DOHH2 (cell line): ENCODE measurements at regions not wholly inside any gene's neighbourhood (a gene's known extent, or its start where the extent isn't known, plus 50 kb on each side); places are given as distances from the start of the nearest gene placed in this dataset.

Source experiments
- H3F3A ChIP-seq: fragments of 200-600 bp; sonication (generic), shearing (Covaris generic); 2 replicates; pipeline ENCODE4 v1.6.0; 2016; ENCODE audit warnings: antibody characterized with exemption, mild to moderate bottlenecking; ENCODE audit not compliant: control insufficient read depth, insufficient read depth
- H3K27ac ChIP-seq: fragments of 200-600 bp; sonication (generic); 2 replicates; pipeline ENCODE4 v1.5.1; 2014; ENCODE audit warnings: low read depth, mild to moderate bottlenecking, low read length, moderate library complexity
- H3K27me3 ChIP-seq: fragments of 200-600 bp; sonication (generic); 2 replicates; pipeline ENCODE4 v1.6.1; 2014; ENCODE audit warnings: mild to moderate bottlenecking, low read length, mixed read lengths; ENCODE audit not compliant: control insufficient read depth
- H3K36me3 ChIP-seq: fragments of 200-600 bp; sonication (generic); 2 replicates; pipeline ENCODE4 v1.6.1; 2014; ENCODE audit warnings: mild to moderate bottlenecking, low read length, moderate library complexity, mixed read lengths; ENCODE audit not compliant: control insufficient read depth
- H3K4me1 ChIP-seq: fragments of 200-600 bp; sonication (generic); 2 replicates; pipeline ENCODE4 v1.6.1; 2014; ENCODE audit warnings: mild to moderate bottlenecking, low read length, mixed read lengths; ENCODE audit not compliant: control insufficient read depth
- H3K4me2 ChIP-seq: fragments of 200-600 bp; sonication (generic); 2 replicates; pipeline ENCODE4 v1.6.0; 2014; ENCODE audit warnings: mild to moderate bottlenecking, low read length, moderate library complexity
- H3K4me3 ChIP-seq: fragments of 200-600 bp; sonication (generic); 2 replicates; pipeline ENCODE4 v1.5.1; 2014; ENCODE audit warnings: mild to moderate bottlenecking, low read length, mixed read lengths
- H3K79me2 ChIP-seq: fragments of 200-600 bp; sonication (generic); 2 replicates; pipeline ENCODE4 v1.6.1; 2014; ENCODE audit warnings: mild to moderate bottlenecking, low read length, mixed read lengths; ENCODE audit not compliant: control insufficient read depth
- H3K9me2 ChIP-seq: fragments of 200-600 bp; sonication (generic); replicated peaks from 2 replicates; pipeline ENCODE4 v1.6.1; 2014; ENCODE audit warnings: mild to moderate bottlenecking, low read length, mixed read lengths; ENCODE audit not compliant: control insufficient read depth
- H3K9me3 ChIP-seq: fragments of 200-600 bp; sonication (generic); 2 replicates; pipeline ENCODE4 v1.6.1; 2014; ENCODE audit warnings: antibody characterized with exemption, low read length, mixed read lengths; ENCODE audit not compliant: control insufficient read depth, insufficient read depth
- H4K20me1 ChIP-seq: fragments of 200-600 bp; sonication (generic); 2 replicates; pipeline ENCODE4 v1.6.0; 2014; ENCODE audit warnings: low read depth, mild to moderate bottlenecking, antibody characterized with exemption, low read length, moderate library complexity; ENCODE audit not compliant: control insufficient read depth, insufficient read depth
- EZH2phosphoT487 ChIP-seq: fragments of 200-600 bp; sonication (generic); IDR thresholded peaks from 2 replicates; pipeline ENCODE4 v1.6.1; 2017; ENCODE audit warnings: borderline replicate concordance, mild to moderate bottlenecking, antibody characterized with exemption, low read length, moderate library complexity, mixed read lengths
- TF ChIP-seq, protein P1 (sequence below): fragments of 200-600 bp; sonication (generic); IDR thresholded peaks from one replicate; pipeline ENCODE4 v1.5.1; 2014; ENCODE audit warnings: antibody characterized with exemption, mild to moderate bottlenecking, low read depth, low read length; ENCODE audit not compliant: poor library complexity, severe bottlenecking

DNA sequence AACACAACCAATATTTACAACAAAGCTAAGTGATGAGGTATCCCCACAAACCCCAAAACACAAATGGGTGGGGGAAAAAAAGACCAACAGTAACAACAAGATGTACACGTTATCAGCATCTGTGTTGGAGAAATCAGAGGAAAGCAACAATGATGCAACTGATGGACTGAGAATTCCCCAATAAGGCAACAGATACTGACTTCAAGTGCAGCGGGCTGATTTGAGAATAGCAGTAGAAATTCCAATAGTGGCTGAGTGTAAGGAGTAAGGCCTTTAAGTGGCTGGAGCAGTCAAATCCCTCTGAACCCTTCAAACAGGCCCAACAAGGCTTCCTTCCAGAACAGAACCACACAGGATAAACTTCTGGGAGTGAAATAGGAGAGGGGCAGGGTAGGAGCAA, 97.6 kb downstream of the TM2D1 start:
- TF ChIP-seq EZH2phosphoT487 = no peak
- TF ChIP-seq, protein P1, sequence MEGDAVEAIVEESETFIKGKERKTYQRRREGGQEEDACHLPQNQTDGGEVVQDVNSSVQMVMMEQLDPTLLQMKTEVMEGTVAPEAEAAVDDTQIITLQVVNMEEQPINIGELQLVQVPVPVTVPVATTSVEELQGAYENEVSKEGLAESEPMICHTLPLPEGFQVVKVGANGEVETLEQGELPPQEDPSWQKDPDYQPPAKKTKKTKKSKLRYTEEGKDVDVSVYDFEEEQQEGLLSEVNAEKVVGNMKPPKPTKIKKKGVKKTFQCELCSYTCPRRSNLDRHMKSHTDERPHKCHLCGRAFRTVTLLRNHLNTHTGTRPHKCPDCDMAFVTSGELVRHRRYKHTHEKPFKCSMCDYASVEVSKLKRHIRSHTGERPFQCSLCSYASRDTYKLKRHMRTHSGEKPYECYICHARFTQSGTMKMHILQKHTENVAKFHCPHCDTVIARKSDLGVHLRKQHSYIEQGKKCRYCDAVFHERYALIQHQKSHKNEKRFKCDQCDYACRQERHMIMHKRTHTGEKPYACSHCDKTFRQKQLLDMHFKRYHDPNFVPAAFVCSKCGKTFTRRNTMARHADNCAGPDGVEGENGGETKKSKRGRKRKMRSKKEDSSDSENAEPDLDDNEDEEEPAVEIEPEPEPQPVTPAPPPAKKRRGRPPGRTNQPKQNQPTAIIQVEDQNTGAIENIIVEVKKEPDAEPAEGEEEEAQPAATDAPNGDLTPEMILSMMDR = no peak
- H3K4me1 ChIP-seq = no peaks in the 10 kb centered on the region
- no peaks in the 10 kb centered on the region for H3F3A ChIP-seq
- no peaks in the 10 kb centered on the region for H3K79me2 ChIP-seq
- no peaks in the 10 kb centered on the region; the same call in 1 of the 2 replicates for H3K27me3 ChIP-seq
- H3K36me3 ChIP-seq = no peaks in the 10 kb centered on the region
- H3K9me2 ChIP-seq = no peaks in the 10 kb centered on the region
- H3K9me3 ChIP-seq = no peaks in the 10 kb centered on the region
- no peak overlapping the region for H3K4me2 ChIP-seq
- no peak overlapping the region for H3K4me3 ChIP-seq
- H3K27ac ChIP-seq = no peak overlapping the region
- H4K20me1 ChIP-seq = no peaks in the 10 kb centered on the region

DNA sequence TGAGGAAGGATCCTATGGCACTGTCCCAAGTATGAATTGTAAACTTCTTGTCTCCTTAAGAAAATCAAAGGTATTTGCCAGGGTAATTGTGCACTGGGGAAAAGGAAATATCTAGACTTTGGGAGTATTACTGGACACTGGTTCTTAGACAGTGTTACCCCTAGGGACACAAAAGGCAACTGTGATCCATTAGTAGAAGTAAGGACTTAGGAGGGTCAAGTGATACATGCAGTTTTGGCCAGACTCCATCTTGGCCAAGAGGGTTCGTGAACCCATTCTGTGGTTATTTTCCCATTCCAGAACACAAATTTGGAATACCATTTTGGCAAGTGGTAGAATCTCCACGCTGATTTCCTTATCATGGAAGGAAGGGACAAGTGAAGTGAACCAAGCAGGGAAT, 98.1 kb downstream of the TM2D1 start:
- Histone ChIP-seq H3K4me2 (no peak overlapping the region), H3K9me2 (no peaks in the 10 kb centered on the region), H3K36me3 (no peaks in the 10 kb centered on the region), H4K20me1 (no peaks in the 10 kb centered on the region), H3F3A (no peaks in the 10 kb centered on the region), H3K9me3 (no peaks in the 10 kb centered on the region), H3K27ac (no peak overlapping the region), H3K27me3 (no peaks in the 10 kb centered on the region; the same call in 1 of the 2 replicates), H3K4me3 (no peak overlapping the region), H3K79me2 (no peaks in the 10 kb centered on the region), H3K4me1 (no peaks in the 10 kb centered on the region)
- TF ChIP-seq, protein P1 = no peak
- TF ChIP-seq EZH2phosphoT487 = no peak

DNA sequence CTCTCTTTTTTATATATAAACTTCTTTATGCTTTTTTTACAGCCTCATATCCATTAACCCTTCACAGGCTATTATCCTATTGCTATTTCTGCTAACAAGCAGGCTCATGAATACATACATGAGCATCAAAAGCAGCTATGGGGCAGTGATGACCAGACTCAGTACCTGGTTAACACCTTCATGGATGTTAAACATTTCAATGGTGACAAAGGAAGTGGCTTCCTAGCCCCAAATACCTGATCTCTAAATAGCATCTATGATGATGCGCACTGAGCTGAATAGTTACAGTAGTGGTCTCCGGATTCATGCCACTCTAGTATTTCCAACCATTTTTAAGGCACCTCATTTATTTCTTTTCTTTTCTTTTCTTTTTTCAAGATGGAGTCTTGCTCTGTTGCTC, 101.1 kb downstream of the TM2D1 start:
- Histone ChIP-seq H4K20me1 (no peaks in the 10 kb centered on the region), H3K27me3 (no peaks in the 10 kb centered on the region; the same call in 1 of the 2 replicates), H3K27ac (no peak overlapping the region), H3K79me2 (no peaks in the 10 kb centered on the region), H3K4me2 (no peak overlapping the region), H3K9me2 (no peaks in the 10 kb centered on the region), H3K4me3 (no peak overlapping the region), H3K36me3 (no peaks in the 10 kb centered on the region), H3K9me3 (no peaks in the 10 kb centered on the region), H3K4me1 (no peaks in the 10 kb centered on the region), H3F3A (no peaks in the 10 kb centered on the region)
- TF ChIP-seq, protein P1 = no peak
- no peak for TF ChIP-seq EZH2phosphoT487
